HEK293 (cell line): ENCODE measurements at regions not wholly inside any gene's neighbourhood (a gene's known extent, or its start where the extent isn't known, plus 50 kb on each side); places are given as distances from the start of the nearest gene placed in this dataset.

Source experiments
- CTCF ChIP-seq: fragments of 450-650 bp; formaldehyde crosslinking; IDR thresholded peaks from 2 replicates; pipeline ENCODE4 v1.5.1; 2016; ENCODE audit warnings: missing biosample characterization, missing genetic modification characterization
- ELK4 ChIP-seq: IDR thresholded peaks from 2 replicates; pipeline ENCODE4 v1.6.1; 2011; ENCODE audit warnings: mild to moderate bottlenecking, low read depth, low read length, borderline replicate concordance
- KLF10 ChIP-seq: fragments of 450-650 bp; IDR thresholded peaks from 2 replicates; pipeline ENCODE4 v1.5.1; 2018; ENCODE audit warnings: missing biosample characterization, mild to moderate bottlenecking, missing genetic modification characterization
- ZBTB6 ChIP-seq: fragments of 450-650 bp; formaldehyde crosslinking; IDR thresholded peaks from 2 replicates; pipeline ENCODE4 v1.5.1; 2017; ENCODE audit warnings: missing biosample characterization, missing genetic modification characterization
- ZBTB7A ChIP-seq: fragments of 450-650 bp; formaldehyde crosslinking; IDR thresholded peaks from 2 replicates; pipeline ENCODE4 v1.5.1; 2016; ENCODE audit warnings: low read depth, missing biosample characterization, missing genetic modification characterization
- ZNF138 ChIP-seq: fragments of 450-650 bp; formaldehyde crosslinking; IDR thresholded peaks from 2 replicates; pipeline ENCODE4 v1.5.1; 2016; ENCODE audit warnings: missing biosample characterization, missing genetic modification characterization, borderline replicate concordance
- ZNF266 ChIP-seq: fragments of 450-650 bp; formaldehyde crosslinking; IDR thresholded peaks from 2 replicates; pipeline ENCODE4 v1.5.1; 2016; ENCODE audit warnings: missing biosample characterization, missing genetic modification characterization, low read depth
- ZNF521 ChIP-seq: fragments of 450-650 bp; formaldehyde crosslinking; IDR thresholded peaks from 2 replicates; pipeline ENCODE4 v1.5.1; 2017; ENCODE audit warnings: missing biosample characterization, mild to moderate bottlenecking, missing genetic modification characterization
- ZNF843 ChIP-seq: fragments of 450-650 bp; formaldehyde crosslinking; IDR thresholded peaks from 2 replicates; pipeline ENCODE4 v1.5.1; 2016; ENCODE audit warnings: missing biosample characterization, missing genetic modification characterization
- TF ChIP-seq, protein P1 (sequence below): fragments of 450-650 bp; formaldehyde crosslinking; IDR thresholded peaks from 2 replicates; pipeline ENCODE4 v1.5.1; 2016; ENCODE audit warnings: missing biosample characterization, missing genetic modification characterization
- TF ChIP-seq, protein P2 (sequence below): fragments of 450-650 bp; formaldehyde crosslinking; IDR thresholded peaks from 2 replicates; pipeline ENCODE4 v1.5.1; 2016; ENCODE audit warnings: missing biosample characterization, missing genetic modification characterization

- TF ChIP-seq ZNF138 (tag by site-specific recombination) (no peak), ZBTB6 (tag by site-specific recombination) (no peak), KLF10 (no peak), CTCF (tag by site-specific recombination) (no peak), ELK4 (no peak), ZNF266 (tag by site-specific recombination) (no peak), ZNF843 (no peak), ZNF521 (tag by site-specific recombination) (no peak), ZBTB7A (tag by site-specific recombination) (no peak)
- TF ChIP-seq, protein P1, sequence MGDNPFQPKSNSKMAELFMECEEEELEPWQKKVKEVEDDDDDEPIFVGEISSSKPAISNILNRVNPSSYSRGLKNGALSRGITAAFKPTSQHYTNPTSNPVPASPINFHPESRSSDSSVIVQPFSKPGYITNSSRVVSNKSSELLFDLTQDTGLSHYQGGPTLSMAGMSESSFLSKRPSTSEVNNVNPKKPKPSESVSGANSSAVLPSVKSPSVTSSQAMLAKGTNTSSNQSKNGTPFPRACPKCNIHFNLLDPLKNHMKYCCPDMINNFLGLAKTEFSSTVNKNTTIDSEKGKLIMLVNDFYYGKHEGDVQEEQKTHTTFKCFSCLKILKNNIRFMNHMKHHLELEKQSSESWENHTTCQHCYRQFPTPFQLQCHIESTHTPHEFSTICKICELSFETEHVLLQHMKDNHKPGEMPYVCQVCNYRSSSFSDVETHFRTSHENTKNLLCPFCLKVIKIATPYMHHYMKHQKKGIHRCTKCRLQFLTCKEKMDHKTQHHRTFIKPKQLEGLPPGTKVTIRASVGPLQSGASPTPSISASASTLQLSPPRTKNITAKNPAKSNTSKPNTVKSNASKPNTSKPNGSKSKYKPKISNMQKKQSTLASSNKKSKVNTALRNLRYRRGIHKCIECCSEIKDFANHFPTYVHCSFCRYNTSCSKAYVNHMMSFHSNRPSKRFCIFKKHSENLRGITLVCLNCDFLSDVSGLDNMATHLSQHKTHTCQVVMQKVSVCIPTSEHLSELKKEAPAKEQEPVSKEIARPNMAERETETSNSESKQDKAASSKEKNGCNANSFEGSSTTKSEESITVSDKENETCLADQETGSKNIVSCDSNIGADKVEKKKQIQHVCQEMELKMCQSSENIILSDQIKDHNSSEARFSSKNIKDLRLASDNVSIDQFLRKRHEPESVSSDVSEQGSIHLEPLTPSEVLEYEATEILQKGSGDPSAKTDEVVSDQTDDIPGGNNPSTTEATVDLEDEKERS (tag by site-specific recombination): no peak
- TF ChIP-seq, protein P2, sequence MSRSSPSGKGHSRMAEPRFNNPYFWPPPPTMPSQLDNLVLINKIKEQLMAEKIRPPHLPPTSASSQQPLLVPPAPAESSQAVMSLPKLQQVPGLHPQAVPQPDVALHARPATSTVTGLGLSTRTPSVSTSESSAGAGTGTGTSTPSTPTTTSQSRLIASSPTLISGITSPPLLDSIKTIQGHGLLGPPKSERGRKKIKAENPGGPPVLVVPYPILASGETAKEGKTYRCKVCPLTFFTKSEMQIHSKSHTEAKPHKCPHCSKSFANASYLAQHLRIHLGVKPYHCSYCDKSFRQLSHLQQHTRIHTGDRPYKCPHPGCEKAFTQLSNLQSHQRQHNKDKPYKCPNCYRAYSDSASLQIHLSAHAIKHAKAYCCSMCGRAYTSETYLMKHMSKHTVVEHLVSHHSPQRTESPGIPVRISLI (tag by site-specific recombination): no peak
Measured at GRCh38 chr12:131617596-131618302, 93.1 kb upstream of the SFSWAP start.
